ENCODE measurements at regions not wholly inside any gene's neighbourhood (a gene's known extent, or its start where the extent isn't known, plus 50 kb on each side); places are given as distances from the start of the nearest gene placed in this dataset.

- Histone ChIP-seq H3K36me3 (ENCODE audit: control insufficient read depth, insufficient read depth, low read length) (no peaks in the 10 kb centered on the region), H3K27me3 (ENCODE audit: control insufficient read depth in 2 of 2, insufficient read depth in 2 of 2, low read length in 2 of 2) (peaks cover 0 to 46% of the 10 kb centered on the region in 2 experiments; a peak in 2 of 5 replicates), H3K9ac (ENCODE audit: insufficient read depth in 1 of 2, low read depth in 2 of 2, low read length in 2 of 2) (no peak overlapping the region), H3K4me1 (replicated peaks in 1 of 2; ENCODE audit: control insufficient read depth in 2 of 2, insufficient read depth in 2 of 2, low read length in 2 of 2) (no peaks in the 10 kb centered on the region), H4K20me1 (replicated peaks; ENCODE audit: control insufficient read depth, insufficient read depth, low read length) (0 out of 2 replicates have a peak, but pooled peaks cover 5% of the 10 kb centered on the region), H3K79me2 (ENCODE audit: control insufficient read depth, insufficient read depth, low read length) (no peaks in the 10 kb centered on the region), H3K9me1 (ENCODE audit: control insufficient read depth, insufficient read depth, low read length) (no peaks in the 10 kb centered on the region), H3K4me2 (ENCODE audit: insufficient read depth, low read length) (no peak overlapping the region), H3K4me3 (no peak overlapping the region), H3K27ac (ENCODE audit: extremely low read depth, low read depth, low read length) (no peak overlapping the region), H2AFZ (ENCODE audit: low read depth, low read length) (no peak overlapping the region), H3K9me3 (replicated peaks; ENCODE audit: control insufficient read depth, insufficient read depth, low read depth, low read length) (no peaks in the 10 kb centered on the region)
- peak in 1 of 2 experiments; percentile 24; a peak in 1 of 4 replicates for TF ChIP-seq SRF (CRISPR knock-in tag; IDR thresholded peaks at IDR 0.05)
- TF ChIP-seq, protein P1, sequence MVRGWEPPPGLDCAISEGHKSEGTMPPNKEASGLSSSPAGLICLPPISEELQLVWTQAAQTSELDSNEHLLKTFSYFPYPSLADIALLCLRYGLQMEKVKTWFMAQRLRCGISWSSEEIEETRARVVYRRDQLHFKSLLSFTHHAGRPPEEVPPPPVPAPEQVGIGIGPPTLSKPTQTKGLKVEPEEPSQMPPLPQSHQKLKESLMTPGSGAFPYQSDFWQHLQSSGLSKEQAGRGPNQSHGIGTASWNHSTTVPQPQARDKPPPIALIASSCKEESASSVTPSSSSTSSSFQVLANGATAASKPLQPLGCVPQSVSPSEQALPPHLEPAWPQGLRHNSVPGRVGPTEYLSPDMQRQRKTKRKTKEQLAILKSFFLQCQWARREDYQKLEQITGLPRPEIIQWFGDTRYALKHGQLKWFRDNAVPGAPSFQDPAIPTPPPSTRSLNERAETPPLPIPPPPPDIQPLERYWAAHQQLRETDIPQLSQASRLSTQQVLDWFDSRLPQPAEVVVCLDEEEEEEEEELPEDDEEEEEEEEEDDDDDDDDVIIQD (CRISPR knock-in tag; IDR thresholded peaks at IDR 0.05) = no peak
- no TSS peak for BruUV-seq (replicated peaks)
- intact Hi-C loops (cut with micrococcal nuclease) = loop anchor here (10.0 kb wide), 1 partner anchor 125 kb away; no protein-coding TSS in a partner anchor
- WGBS (ENCODE audit: insufficient coverage, low coverage, missing lambda C conversion rate) = 4% methylated on average over 9 of the region's 15 CpGs
- CTCF ChIA-PET (ENCODE audit: low intra/inter-chr PET ratio) = no interaction called here
- no peak; the same call in 2 of the 3 replicates for ATAC-seq
- DNase-seq (ENCODE audit: extremely low read depth in 1 of 4, low spot score in 3 of 4) = no peak
- POLR2A ChIA-PET = no interaction called here
- FAIRE-seq = no peak
- in situ Hi-C loops (cut with MboI) = no loop called here
Observed at GRCh38 chr5:172569861-172570558, 71.1 kb upstream of the NEURL1B start.
